Osteocyte (in vitro differentiated cells): ENCODE measurements at regions not wholly inside any gene's neighbourhood (a gene's known extent, or its start where the extent isn't known, plus 50 kb on each side); places are given as distances from the start of the nearest gene placed in this dataset.

Experiments used
- DNase-seq: peaks from one replicate; pipeline ENCODE4 v3.0.0; 2021; ENCODE audit warnings: mixed read lengths; ENCODE audit not compliant: unreplicated experiment; ENCODE audit errors: extremely low spot score
- H3K27ac Mint-ChIP-seq: one replicate; pipeline ENCODE4 v1.8.0; 2021; ENCODE audit warnings: mild to moderate bottlenecking, mixed read lengths; ENCODE audit not compliant: unreplicated experiment
- H3K27me3 Mint-ChIP-seq: one replicate; pipeline ENCODE4 v1.8.0; 2021; ENCODE audit warnings: mixed read lengths; ENCODE audit not compliant: unreplicated experiment
- H3K36me3 Mint-ChIP-seq: one replicate; pipeline ENCODE4 v1.8.0; 2021; ENCODE audit warnings: mixed read lengths; ENCODE audit not compliant: unreplicated experiment
- H3K4me1 Mint-ChIP-seq: one replicate; pipeline ENCODE4 v1.8.0; 2021; ENCODE audit warnings: mixed read lengths; ENCODE audit not compliant: unreplicated experiment
- H3K4me3 Mint-ChIP-seq: one replicate; pipeline ENCODE4 v1.8.0; 2021; ENCODE audit warnings: mild to moderate bottlenecking, moderate library complexity, mixed read lengths; ENCODE audit not compliant: unreplicated experiment
- H3K9me3 Mint-ChIP-seq: one replicate; pipeline ENCODE4 v1.8.0; 2021; ENCODE audit warnings: mixed read lengths; ENCODE audit not compliant: unreplicated experiment
- CTCF ChIP-seq: fragments of 200-600 bp; sonication (generic); IDR thresholded peaks from 2 replicates; pipeline ENCODE4 v1.5.0; 2021; ENCODE audit warnings: antibody characterized with exemption, mild to moderate bottlenecking, moderate library complexity

GRCh38 chr10:30238836-30239235 lies 110.2 kb downstream of the MTPAP start:
- Mint-ChIP-seq H3K9me3 (peaks cover 3% of the 10 kb centered on the region), H3K27ac (no peak overlapping the region), H3K4me3 (no peak overlapping the region), H3K36me3 (no peaks in the 10 kb centered on the region), H3K27me3 (peaks cover 3% of the 10 kb centered on the region), H3K4me1 (no peaks in the 10 kb centered on the region)
- no peak for TF ChIP-seq CTCF
- DNase-seq: no peak

GRCh38 chr10:30233186-30233959 lies 115.7 kb downstream of the MTPAP start:
- Mint-ChIP-seq H3K4me1 (peaks cover 23% of the 10 kb centered on the region), H3K36me3 (no peaks in the 10 kb centered on the region), H3K27me3 (no peaks in the 10 kb centered on the region), H3K27ac (no peak overlapping the region), H3K4me3 (no peak overlapping the region), H3K9me3 (peaks cover 3% of the 10 kb centered on the region)
- no peak for DNase-seq
- TF ChIP-seq CTCF: no peak

DNA sequence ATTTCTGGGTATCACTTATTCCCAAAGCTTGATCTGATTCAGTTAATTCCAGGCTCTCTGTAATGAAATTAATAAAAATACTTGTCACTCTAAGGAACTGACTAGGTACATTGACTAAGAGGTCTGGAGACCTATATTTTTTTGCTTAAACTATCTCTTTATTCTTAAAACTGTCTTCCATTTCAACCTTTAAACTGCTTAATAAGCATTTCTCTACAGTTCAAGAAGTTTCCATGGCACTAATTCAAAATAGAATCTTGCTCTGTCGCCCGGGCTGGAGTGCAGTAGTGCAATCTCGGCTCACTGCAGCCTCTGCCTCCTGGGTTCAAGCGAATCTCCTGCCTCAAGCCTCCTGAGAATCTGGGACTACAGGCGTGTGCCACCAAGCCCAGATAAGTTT lies 117.4 kb downstream of the MTPAP start:
- no peaks in the 10 kb centered on the region for H3K36me3 Mint-ChIP-seq
- no peak overlapping the region for H3K4me3 Mint-ChIP-seq
- H3K27ac Mint-ChIP-seq: no peak overlapping the region
- TF ChIP-seq CTCF: no peak
- H3K4me1 Mint-ChIP-seq: peaks cover 24% of the 10 kb centered on the region
- no peaks in the 10 kb centered on the region for H3K27me3 Mint-ChIP-seq
- no peak for DNase-seq
- H3K9me3 Mint-ChIP-seq: peaks cover 3% of the 10 kb centered on the region

DNA sequence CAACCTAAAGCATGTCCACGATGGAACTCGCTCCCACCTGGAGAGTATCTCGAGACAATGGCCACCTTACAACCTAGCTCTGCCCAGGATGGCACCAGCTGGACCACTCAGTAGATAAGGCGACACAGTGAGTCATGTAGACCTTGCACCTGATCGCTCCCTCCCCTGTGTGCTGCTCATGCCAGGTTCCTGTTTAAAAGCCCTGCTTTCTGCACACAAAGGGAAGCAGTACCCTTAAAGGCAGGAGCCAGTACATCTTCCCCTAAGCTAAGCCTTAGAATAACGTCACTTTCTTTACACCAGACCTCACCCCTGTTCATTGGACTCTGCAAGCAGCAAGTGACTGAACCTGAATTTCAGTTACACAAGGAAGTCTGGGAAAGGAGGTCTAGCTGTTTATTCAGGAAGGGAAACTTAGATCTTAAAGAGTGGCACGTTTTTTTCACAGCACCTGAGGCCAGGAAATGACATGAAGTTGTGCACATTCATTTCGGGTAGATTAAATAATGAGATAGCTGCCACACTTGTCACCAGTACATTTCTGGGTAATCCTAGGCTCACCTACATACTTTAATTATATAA lies 117.9 kb downstream of the MTPAP start:
- Mint-ChIP-seq H3K27ac (no peak overlapping the region), H3K4me3 (no peak overlapping the region), H3K4me1 (peaks cover 24% of the 10 kb centered on the region), H3K27me3 (no peaks in the 10 kb centered on the region), H3K9me3 (peaks cover 3% of the 10 kb centered on the region), H3K36me3 (no peaks in the 10 kb centered on the region)
- no peak for DNase-seq
- no peak for TF ChIP-seq CTCF

- H3K9me3 Mint-ChIP-seq: peaks cover under 1% of the 10 kb centered on the region
- no peak overlapping the region for H3K4me3 Mint-ChIP-seq
- no peak for DNase-seq
- no peak for TF ChIP-seq CTCF
- H3K36me3 Mint-ChIP-seq: no peaks in the 10 kb centered on the region
- no peaks in the 10 kb centered on the region for H3K27me3 Mint-ChIP-seq
- no peak overlapping the region for H3K27ac Mint-ChIP-seq
- peaks cover 24% of the 10 kb centered on the region for H3K4me1 Mint-ChIP-seq
These were observed 119.5 kb downstream of the MTPAP start for GRCh38 chr10:30229536-30229935.
